GM18502 (cell line): ENCODE measurements at regions not wholly inside any gene's neighbourhood (a gene's known extent, or its start where the extent isn't known, plus 50 kb on each side); places are given as distances from the start of the nearest gene placed in this dataset.
"Not testable (repeated sequence)": the region's sequence is repeated elsewhere in the genome, so short reads cannot be mapped to it uniquely, and the experiment has no call there.

Experiments
- ATAC-seq: cut with Tn5 transposase; IDR thresholded peaks from one replicate; pipeline ENCODE4 v1.9.1; 2021; ENCODE audit warnings: mild to moderate bottlenecking; ENCODE audit not compliant: unreplicated experiment, poor library complexity

DNA sequence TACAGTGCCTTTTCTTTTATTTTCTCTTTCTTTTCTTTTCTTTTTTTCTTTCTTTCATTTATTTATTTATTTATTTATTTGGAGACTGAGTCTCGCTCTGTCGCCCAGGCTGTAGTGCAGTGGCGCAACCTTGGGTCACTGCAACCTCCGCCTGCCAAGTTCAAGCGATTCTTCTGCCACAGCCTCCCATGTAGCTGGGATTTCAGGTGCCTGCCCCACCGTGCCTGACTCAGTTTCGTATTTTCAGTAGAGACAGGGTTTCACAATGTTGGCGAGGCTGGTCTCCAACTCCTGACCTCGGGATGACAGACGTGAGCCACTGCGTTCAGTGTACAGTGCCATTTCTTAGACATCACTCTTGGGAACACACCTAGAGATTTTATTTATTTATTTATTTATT, 110.0 kb upstream of the ANKRD30BL start:
- ATAC-seq: not testable (repeated sequence)

DNA sequence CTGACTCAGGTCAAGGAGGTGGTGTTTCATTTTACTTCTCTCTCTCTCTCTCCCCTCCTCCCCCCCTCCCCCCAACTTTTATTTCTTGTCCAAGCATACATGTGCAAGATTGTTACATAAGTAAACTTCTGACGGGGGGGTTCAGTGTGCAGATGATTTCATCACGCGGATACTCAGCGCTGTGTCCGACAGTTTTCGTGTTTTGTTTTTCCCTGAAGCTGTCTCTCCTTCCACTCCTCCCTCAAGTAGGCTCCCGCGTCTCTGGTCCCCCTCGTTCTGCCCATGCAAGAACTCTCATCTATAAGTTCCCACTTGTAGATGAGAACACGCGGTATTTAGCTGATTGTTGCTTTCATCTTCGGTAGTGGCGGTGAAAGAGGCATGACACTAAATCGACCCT, 111.0 kb upstream of the ANKRD30BL start:
- no peak for ATAC-seq

- not testable (repeated sequence) for ATAC-seq
These were observed 111.8 kb upstream of the ANKRD30BL start for GRCh38 chr2:132273585-132273984.

- no peak for ATAC-seq
These were observed 112.2 kb upstream of the ANKRD30BL start for GRCh38 chr2:132274000-132274399.

- ATAC-seq: no peak
These were observed 113.6 kb upstream of the ANKRD30BL start for GRCh38 chr2:132275396-132275795.

DNA sequence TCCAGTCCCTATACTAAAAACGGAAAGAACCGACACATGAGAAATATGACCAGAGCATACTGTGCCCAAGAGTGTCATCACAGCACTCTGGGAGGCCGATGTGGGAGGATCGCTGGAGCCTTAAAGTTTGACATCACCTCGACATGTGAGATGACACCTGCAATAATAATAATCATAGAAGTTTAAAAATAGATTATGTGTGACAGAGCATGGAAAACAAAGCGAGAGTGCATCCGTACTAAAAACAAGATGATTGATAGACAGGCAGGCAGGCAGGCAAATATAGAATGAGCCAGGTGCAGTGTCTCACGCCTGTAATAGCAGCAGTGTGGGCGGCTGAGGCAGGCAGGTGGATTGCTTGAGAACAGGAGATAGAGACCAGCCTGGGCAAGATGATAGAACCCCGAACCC, 114.8 kb upstream of the ANKRD30BL start:
- no peak for ATAC-seq

DNA sequence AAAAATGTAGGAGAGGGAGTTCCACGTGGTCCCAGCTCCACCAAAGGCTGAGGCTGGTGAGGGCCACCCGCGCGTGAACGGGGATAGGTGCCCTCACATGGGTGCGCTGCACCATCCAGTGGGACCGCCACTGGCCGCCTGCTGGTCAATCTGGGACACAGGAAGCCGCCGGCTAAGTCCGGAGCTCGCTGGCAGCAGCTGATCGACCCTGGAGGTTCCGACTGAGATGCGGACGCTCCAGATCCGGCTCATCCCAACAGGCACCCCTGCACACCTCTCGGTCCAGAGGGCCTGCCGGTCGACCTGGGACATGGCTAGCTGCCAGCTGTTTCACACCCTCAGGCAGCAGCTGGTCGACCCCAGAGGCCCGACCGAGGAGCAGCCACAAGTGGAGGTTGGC, 116.5 kb upstream of the ANKRD30BL start:
- ATAC-seq: no peak

DNA sequence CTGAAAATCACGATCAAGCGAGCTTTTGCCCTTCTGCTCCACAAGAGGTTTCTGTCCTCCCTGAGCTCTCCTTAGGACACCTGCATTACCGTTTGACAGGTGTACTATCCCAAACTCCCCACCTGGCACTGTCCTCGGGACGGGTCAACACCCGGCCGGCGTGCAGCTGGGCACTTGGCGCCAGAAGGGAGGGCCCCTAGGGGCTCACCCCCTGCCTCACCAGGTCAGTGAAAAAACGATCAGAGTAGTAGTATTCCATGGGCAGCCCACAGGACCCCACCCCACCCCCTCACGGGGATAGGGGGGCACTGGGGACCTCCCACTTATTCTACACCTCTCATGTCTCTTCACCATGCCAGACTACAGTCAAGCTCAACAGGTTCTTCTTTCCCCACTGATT, 117.6 kb upstream of the ANKRD30BL start:
- no peak for ATAC-seq

DNA sequence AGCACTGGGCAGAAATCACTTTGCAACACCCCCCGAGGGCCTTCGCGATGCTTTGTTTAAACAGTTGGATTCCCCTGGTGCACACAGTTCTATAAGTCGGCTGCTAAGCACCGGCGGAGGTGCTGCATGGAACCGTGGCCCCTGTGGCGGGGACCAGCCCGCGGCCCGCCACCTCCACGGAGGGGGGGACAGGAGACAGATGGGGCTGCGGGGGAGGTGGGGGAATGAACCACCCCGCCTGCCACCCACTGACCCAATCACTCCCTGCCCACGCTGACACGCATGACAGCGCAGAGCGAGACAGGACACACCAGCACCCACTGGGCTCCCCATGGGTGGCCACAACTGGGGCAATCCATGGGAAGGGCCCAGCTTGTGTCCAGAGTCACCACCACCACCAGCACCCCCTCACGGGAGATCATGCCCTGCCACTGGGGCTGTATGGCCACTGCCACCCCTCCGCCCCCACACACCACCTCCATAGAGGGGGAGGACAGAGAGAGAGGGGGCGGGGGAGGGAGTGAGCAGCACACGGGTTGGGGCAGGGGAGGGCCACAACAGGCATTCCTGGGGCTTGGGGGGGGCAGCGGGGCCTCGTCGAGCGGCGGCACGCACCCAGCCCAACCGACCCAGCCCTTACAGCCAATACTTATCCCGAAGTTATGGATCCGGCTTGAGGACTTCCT, 118.3 kb upstream of the ANKRD30BL start:
- ATAC-seq: no peak

DNA sequence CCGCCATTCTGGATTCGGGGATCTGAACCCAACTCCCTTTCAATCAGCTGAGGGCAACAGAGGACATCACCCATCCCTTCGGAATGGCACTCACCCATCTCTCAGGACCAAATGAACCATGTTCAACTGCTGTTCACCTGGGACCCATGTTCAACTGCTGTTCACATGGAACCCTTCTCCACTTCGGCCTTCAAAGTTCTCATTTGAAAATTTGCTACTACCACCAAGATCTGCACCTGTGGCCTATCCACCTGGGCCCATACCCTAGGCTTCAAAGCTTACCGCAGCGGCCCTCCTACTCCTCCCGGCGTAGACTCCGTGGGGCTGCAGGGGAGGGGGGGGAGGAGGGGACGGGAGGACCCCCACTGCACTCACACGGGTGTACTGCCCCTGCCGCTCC, 119.2 kb upstream of the ANKRD30BL start:
- ATAC-seq: no peak

GRCh38 chr2:132282104-132282503, 120.4 kb upstream of the ANKRD30BL start:
- not testable (repeated sequence) for ATAC-seq

GRCh38 chr2:132282911-132283310, 121.2 kb upstream of the ANKRD30BL start:
- ATAC-seq: no peak

GRCh38 chr2:132286289-132286911, 124.6 kb upstream of the ANKRD30BL start:
- ATAC-seq: not testable (repeated sequence)

DNA sequence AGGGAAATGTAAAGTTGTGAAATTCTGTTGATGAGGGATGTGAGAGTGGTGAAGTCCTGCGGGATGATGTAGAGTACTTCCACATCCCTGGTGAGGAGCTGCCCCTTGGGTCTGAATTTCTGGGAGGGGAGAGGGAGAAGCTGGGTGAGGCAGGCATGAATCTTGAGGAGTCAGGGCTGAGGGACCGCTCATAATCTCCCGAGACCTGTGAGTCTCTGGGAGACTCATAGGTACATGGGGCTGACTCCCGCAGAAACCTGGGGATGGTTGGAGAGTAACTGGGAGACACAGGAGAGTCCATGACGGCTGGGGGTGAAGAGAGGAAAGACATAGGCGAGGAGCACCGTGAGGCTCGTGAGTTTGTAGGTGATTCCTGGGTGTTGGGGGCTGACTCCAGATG, 126.2 kb upstream of the ANKRD30BL start:
- ATAC-seq: not testable (repeated sequence)

GRCh38 chr2:132289138-132289537, 127.4 kb upstream of the ANKRD30BL start:
- ATAC-seq: not testable (repeated sequence)

GRCh38 chr2:132289812-132290211, 126.8 kb upstream of the GPR39 start:
- ATAC-seq: not testable (repeated sequence)

DNA sequence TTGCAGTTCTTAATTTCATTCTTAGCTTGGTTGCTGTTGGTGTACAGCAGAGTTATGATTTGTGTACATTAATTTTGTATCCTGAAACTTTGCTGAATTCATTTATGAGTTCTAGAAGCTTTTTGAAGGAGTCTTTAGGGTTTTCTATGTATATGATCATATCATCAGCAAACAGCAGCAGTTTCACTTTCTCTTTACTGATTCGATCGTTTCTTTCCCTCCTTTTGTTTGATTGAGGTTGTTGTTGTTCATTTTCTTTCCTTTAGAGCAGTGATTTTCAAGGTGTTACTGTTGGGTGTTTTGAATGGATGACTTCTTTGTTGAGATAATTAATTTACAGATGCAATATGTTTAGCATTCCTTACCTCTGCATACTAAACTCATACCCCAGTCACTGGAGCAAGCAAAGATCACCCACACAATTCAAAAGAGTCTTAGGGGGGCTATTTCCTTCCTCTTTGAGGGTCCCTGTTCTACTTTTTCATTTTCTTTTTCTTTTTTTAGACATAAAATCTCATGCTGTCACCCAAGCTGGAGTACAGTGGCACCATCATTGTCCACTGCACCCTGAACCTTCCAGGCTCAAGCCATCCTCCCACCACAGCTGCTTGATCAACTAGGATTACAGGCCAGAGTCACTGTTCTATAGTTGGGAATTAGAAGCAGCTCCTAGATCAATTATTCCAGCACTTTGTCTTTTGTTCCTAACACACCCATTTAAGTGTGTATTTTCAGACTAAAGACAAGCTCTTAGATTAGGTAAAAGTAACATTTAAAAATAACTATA, 115.8 kb upstream of the GPR39 start:
- not testable (repeated sequence) for ATAC-seq

- not testable (repeated sequence) for ATAC-seq
These were observed 111.8 kb upstream of the GPR39 start for GRCh38 chr2:132304661-132305380.

DNA sequence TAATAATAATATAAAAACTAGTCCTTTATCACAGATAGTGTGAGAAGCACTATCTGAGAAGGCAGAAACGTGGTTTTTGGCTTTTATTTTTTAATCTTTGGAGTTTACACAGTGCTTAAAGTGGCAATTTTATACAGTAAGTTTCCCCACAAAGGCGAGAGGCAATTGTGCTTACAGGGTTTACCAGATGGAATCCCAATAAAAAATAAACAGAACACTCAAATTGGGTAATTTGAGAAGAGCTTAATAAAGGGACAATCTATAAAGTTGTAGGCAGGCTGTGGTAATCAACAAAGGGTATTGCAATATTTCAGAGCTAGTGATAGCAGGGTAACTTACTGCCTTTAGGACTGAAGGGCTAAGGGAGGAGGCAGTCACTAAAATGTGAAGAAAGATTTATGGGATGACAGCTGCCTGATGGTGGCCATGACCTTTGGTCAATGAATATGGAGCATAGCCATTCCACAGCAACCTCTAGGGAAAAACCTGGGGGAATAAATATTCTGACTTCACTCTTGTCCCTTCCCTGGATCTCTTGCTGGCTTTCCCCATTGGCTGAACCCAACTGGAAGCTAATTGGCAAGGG, 108.9 kb upstream of the GPR39 start:
- ATAC-seq: not testable (repeated sequence)

DNA sequence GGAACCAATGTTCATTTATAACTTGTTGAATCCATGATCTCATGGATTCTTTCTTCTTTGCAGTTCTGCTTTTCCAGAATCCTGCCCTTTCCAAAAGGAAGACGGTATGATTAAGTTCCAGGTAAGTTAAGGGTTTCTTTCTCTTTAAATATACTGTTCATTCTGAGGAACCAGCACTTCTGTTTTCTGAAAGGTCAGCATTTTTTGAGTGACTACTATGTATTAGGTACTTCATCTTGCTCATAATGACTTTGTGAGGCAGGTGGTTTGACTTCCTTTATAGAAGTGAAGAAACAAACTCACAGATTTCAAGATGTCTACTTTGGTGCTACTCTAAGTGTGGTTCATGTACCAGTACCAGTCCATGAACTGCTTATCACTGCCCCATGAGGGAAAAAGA, 107.4 kb upstream of the GPR39 start:
- not testable (repeated sequence) for ATAC-seq
